ENCODE measurements at regions not wholly inside any gene's neighbourhood (a gene's known extent, or its start where the extent isn't known, plus 50 kb on each side); places are given as distances from the start of the nearest gene placed in this dataset.
"Not testable (repeated sequence)": the region's sequence is repeated elsewhere in the genome, so short reads cannot be mapped to it uniquely, and the experiment has no call there.

- in situ Hi-C loops (cut with MboI; ENCODE audit: low pct_unique_long_range_greater_than_20kb, low sequenced_read_pairs), result no loop called here
- no peak for DNase-seq
These were observed 584.7 kb downstream of the RFPL4B start for GRCh38 chr6:112931832-112932231.

GRCh38 chr6:112933947-112934346, 586.8 kb downstream of the RFPL4B start:
- in situ Hi-C loops (cut with MboI; ENCODE audit: low pct_unique_long_range_greater_than_20kb, low sequenced_read_pairs), result no loop called here
- no peak for DNase-seq

GRCh38 chr6:112934433-112935327, 587.5 kb downstream of the RFPL4B start:
- in situ Hi-C loops (cut with MboI; ENCODE audit: low pct_unique_long_range_greater_than_20kb, low sequenced_read_pairs), result no loop called here
- no peak for DNase-seq

- in situ Hi-C loops (cut with MboI; ENCODE audit: low pct_unique_long_range_greater_than_20kb, low sequenced_read_pairs), result no loop called here
- DNase-seq, result no peak
These were observed 588.4 kb downstream of the RFPL4B start for GRCh38 chr6:112935402-112936078.

DNA sequence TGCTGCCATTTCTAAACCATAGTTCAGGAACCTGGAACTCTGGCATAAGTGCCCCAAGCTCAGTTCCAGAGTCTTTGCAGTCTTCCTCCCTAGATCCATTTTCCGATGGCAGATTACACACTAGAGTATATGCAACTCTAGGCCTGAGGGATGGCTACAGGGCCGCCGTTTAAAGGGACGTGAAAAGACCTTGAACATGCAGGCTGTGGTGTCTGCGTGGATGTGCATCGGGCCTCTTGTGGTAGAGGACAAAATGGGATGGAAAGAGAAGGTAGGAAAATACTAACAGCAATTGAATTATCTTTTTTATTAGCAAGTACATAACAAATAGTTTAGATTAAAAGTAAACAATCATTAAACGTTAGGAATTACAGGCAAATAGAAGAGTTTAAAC, 588.9 kb downstream of the RFPL4B start:
- in situ Hi-C loops (cut with MboI; ENCODE audit: low pct_unique_long_range_greater_than_20kb, low sequenced_read_pairs), result no loop called here
- no peak for DNase-seq

DNA sequence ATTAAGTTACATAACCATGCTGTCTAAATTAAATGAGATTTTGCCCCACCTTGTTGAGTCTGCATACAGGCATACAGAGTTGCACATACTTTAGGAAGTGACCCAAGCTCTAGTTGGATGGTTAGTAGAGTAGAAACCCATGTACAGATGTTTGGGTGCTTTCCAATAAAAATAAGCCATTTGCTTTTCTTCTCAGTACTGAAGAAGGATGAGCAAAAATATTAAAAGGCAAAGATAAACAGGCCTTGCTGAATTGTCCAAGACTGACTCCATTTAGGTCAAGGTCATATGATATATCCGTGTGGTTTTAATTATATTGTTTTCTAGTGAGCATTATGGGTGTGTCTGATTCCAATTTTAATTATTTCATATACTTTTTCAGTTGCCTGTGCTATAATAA, 589.4 kb downstream of the RFPL4B start:
- no peak for DNase-seq
- in situ Hi-C loops (cut with MboI; ENCODE audit: low pct_unique_long_range_greater_than_20kb, low sequenced_read_pairs), result no loop called here

DNA sequence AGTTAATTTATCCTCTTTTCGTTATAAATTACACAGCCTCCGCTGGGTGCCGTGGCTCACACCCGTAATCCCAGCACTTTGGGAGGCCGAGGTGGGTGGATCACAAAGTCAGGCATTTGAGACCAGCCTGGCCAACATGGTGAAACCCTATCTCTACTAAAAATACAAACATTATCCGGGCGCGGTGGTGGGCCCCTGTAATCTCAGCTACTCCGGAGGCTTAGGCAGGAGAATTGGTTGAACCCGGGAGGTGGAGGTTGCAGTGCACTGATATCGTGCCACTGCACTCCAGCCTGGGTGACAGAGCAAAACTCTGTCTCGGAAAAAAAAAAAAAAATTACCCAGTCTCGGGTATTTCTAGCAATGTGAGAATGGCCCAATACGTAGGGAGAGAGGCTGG, 590.6 kb downstream of the RFPL4B start:
- DNase-seq; in situ Hi-C loops (cut with MboI; ENCODE audit: low pct_unique_long_range_greater_than_20kb, low sequenced_read_pairs): not testable (repeated sequence)

DNA sequence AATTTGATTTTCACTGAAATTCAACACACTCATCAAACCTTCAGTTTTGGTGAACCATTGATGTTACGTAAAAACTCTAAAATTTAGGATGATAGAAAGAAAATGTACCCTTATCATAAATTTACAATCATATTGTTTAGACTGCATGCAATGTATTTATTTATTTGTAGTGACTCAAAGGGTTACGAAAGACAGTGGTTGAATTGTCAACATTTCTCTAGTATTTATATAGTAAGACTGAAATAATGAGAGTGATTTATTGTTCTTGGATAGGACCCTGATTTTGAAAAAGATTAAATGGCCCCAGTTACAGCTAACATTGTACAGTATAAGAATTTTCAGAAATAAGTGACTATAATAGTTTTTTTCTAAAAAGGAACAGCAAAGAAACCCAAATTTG, 591.5 kb downstream of the RFPL4B start:
- in situ Hi-C loops (cut with MboI; ENCODE audit: low pct_unique_long_range_greater_than_20kb, low sequenced_read_pairs), result no loop called here
- DNase-seq, result no peak

GRCh38 chr6:112939563-112939962, 592.4 kb downstream of the RFPL4B start:
- no peak for DNase-seq
- in situ Hi-C loops (cut with MboI; ENCODE audit: low pct_unique_long_range_greater_than_20kb, low sequenced_read_pairs), result no loop called here

GRCh38 chr6:112941613-112942012, 594.5 kb downstream of the RFPL4B start:
- no peak for DNase-seq
- in situ Hi-C loops (cut with MboI; ENCODE audit: low pct_unique_long_range_greater_than_20kb, low sequenced_read_pairs), result no loop called here

DNA sequence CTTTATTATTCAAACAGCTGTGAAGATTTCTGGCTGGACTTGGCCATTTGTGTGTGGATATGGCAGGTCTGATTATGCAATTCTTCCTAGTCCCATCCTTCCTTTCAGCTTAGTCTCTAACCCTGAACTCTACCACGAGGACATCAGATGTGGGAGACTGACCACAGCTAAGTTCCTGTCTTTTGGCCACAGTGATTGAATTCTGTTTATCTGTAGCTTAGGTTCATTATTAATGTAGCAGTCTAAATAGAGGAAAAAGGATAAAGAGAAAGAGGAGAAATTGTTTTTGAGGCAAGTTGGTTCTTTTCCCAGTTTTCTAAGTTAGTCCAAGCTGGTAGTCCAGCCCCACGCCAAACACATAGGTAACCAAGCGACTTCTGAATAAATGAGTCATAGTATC, 598.9 kb downstream of the RFPL4B start:
- no peak for DNase-seq
- in situ Hi-C loops (cut with MboI; ENCODE audit: low pct_unique_long_range_greater_than_20kb, low sequenced_read_pairs), result no loop called here

DNA sequence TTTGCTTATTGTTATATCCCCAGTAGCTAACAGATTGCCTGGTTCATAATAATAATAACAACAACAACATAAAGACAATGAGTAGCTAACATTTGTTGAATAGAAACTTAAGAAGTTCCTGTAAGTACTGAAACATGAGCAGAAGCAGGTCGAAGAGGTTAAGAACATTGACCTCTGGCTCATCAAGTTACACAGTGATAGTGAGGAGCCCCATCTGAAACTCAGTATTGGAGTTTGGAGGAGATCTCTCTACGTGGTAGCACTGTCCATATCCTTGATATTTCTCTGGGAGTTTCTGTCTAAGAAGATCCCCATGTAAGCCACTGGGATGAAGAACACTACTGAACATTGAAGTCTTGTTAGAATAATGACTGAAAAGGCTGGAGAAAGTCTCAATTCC, 600.4 kb downstream of the RFPL4B start:
- no peak for DNase-seq
- in situ Hi-C loops (cut with MboI; ENCODE audit: low pct_unique_long_range_greater_than_20kb, low sequenced_read_pairs), result no loop called here

GRCh38 chr6:112951829-112952228, 604.7 kb downstream of the RFPL4B start:
- no peak for DNase-seq

GRCh38 chr6:112955743-112956142, 608.6 kb downstream of the RFPL4B start:
- in situ Hi-C loops (cut with MboI; ENCODE audit: low pct_unique_long_range_greater_than_20kb, low sequenced_read_pairs); DNase-seq: not testable (repeated sequence)

More at GRCh38 chr6:112951829-112952228, 604.7 kb downstream of the RFPL4B start:
- in situ Hi-C loops (cut with MboI; ENCODE audit: low pct_unique_long_range_greater_than_20kb, low sequenced_read_pairs), result no loop called here

- no peak for DNase-seq
- in situ Hi-C loops (cut with MboI; ENCODE audit: low pct_unique_long_range_greater_than_20kb, low sequenced_read_pairs), result no loop called here
These were observed 609.8 kb downstream of the RFPL4B start for GRCh38 chr6:112956696-112957535.

- DNase-seq, result no peak
- in situ Hi-C loops (cut with MboI; ENCODE audit: low pct_unique_long_range_greater_than_20kb, low sequenced_read_pairs), result no loop called here
These were observed 610.4 kb downstream of the RFPL4B start for GRCh38 chr6:112957536-112957916.

GRCh38 chr6:112960130-112960529, 613.0 kb downstream of the RFPL4B start:
- in situ Hi-C loops (cut with MboI; ENCODE audit: low pct_unique_long_range_greater_than_20kb, low sequenced_read_pairs), result not testable (repeated sequence)

DNA sequence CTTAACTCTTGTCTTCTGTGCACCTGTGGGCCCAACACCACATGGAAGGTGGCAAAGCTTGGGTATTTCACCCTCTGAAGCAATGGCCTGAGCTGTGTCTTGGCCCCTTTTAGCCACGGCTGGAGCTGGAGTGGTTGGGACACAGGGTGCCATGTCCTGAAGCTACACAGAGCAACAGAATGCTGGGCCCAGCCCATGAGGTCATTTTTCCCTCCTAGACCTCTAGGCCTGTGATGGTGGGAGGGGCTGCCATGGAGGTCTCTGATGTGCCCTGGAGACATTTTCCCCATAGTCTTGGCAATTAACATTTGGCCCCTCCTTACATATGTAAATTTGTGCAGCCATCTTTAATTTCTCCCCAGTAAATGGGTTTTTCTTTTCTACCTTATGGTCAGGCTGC, 620.8 kb downstream of the RFPL4B start:
- in situ Hi-C loops (cut with MboI; ENCODE audit: low pct_unique_long_range_greater_than_20kb, low sequenced_read_pairs), result no loop called here
- DNase-seq, result no peak

More at GRCh38 chr6:112960130-112960529, 613.0 kb downstream of the RFPL4B start:
- DNase-seq, result not testable (repeated sequence)

GRCh38 chr6:112971651-112972050, 624.5 kb downstream of the RFPL4B start:
- in situ Hi-C loops (cut with MboI; ENCODE audit: low pct_unique_long_range_greater_than_20kb, low sequenced_read_pairs), result no loop called here
- no peak for DNase-seq

DNA sequence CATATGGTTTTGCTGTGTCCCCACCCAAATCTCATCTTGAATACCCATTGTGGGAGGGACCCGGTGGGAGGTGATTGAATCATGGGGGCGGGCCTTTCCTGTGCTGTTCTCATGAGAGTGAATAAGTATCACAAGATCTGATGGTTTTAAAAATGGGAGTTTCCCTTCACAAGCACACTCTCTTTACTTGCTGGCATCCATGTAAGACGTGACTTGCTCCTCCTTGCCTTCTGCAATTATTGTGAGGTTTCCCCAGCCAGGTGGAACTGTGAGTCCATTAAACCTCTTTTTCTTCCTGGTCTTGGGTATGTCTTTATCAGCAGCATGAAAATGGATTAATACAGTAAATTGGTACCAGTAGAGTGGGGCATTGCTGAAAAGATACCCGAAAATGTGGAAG, 627.8 kb downstream of the RFPL4B start:
- in situ Hi-C loops (cut with MboI; ENCODE audit: low pct_unique_long_range_greater_than_20kb, low sequenced_read_pairs); DNase-seq: not testable (repeated sequence)

All from KBM-7 (cell line).